ENCODE measurements at regions not wholly inside any gene's neighbourhood (a gene's known extent, or its start where the extent isn't known, plus 50 kb on each side); places are given as distances from the start of the nearest gene placed in this dataset.

DNA sequence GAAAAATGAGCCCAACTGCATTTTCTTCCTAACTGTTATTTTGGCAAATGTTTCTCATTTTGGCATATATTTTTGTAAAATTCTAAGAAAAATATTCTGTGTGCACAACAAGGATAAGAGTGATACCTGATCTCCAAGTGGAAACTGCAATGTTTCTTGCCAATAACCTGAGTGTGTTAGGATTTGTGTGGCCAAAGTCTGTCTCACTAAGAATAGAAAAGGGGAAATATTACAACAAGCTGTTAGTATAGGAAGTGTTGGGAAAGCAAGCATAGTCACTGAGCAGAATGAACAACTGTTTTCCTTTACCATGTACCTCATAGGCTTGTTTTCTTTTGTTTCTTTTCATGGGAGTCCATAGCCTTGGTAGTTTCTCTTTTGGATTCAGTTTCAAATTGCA is 624.2 kb downstream of the MTRR start:
- H3K4me2 ChIP-seq (ENCODE audit: control insufficient read depth, extremely low read depth, insufficient read depth, low read depth, low read length): no peak overlapping the region
- no peaks in the 10 kb centered on the region for H3K36me3 ChIP-seq (ENCODE audit: control insufficient read depth in 2 of 2, extremely low read depth in 1 of 2, insufficient read depth in 2 of 2, low read length in 2 of 2)
- H3K4me3 ChIP-seq (ENCODE audit: control insufficient read depth in 2 of 3, extremely low read depth in 1 of 3, insufficient read depth in 2 of 3, low read depth in 1 of 3, low read length in 3 of 3): no peak overlapping the region
- no peak for FAIRE-seq
- H3K9ac ChIP-seq (ENCODE audit: control insufficient read depth, extremely low read depth, insufficient read depth, low read length): no peak overlapping the region
- H2AFZ ChIP-seq (ENCODE audit: control insufficient read depth, low read length): no peak overlapping the region
- dilution Hi-C loops (cut with MboI; ENCODE audit: extremely low pct_ligation_motif_present, low sequenced_read_pairs): no loop called here
- no peaks in the 10 kb centered on the region for H3K79me2 ChIP-seq (ENCODE audit: control insufficient read depth, insufficient read depth, low read length)
- no peaks in the 10 kb centered on the region for H3K4me1 ChIP-seq (ENCODE audit: control insufficient read depth, extremely low read depth, insufficient read depth, low read length)
- no peaks in the 10 kb centered on the region for H4K20me1 ChIP-seq (ENCODE audit: control insufficient read depth, extremely low read depth, insufficient read depth, low read length)
- H3K9me3 ChIP-seq (ENCODE audit: control insufficient read depth, low read depth, low read length): no peaks in the 10 kb centered on the region
- TF ChIP-seq, protein P1, sequence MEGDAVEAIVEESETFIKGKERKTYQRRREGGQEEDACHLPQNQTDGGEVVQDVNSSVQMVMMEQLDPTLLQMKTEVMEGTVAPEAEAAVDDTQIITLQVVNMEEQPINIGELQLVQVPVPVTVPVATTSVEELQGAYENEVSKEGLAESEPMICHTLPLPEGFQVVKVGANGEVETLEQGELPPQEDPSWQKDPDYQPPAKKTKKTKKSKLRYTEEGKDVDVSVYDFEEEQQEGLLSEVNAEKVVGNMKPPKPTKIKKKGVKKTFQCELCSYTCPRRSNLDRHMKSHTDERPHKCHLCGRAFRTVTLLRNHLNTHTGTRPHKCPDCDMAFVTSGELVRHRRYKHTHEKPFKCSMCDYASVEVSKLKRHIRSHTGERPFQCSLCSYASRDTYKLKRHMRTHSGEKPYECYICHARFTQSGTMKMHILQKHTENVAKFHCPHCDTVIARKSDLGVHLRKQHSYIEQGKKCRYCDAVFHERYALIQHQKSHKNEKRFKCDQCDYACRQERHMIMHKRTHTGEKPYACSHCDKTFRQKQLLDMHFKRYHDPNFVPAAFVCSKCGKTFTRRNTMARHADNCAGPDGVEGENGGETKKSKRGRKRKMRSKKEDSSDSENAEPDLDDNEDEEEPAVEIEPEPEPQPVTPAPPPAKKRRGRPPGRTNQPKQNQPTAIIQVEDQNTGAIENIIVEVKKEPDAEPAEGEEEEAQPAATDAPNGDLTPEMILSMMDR (optimal IDR thresholded peaks at IDR 0.05 in 1 of 3, IDR thresholded peaks at IDR 0.05 in 1 of 3, conservative IDR thresholded peaks at IDR 0.05 in 1 of 3; ENCODE audit: extremely low read depth in 1 of 3, insufficient read depth in 2 of 3, low read length in 3 of 3): no peak
- DNase-seq (ENCODE audit: low read depth, low spot score): no peak
- no peaks in the 10 kb centered on the region for H3K27me3 ChIP-seq (ENCODE audit: control insufficient read depth, extremely low read depth, insufficient read depth, low read length)
- no peaks in the 10 kb centered on the region for H3K9me1 ChIP-seq (ENCODE audit: control insufficient read depth, extremely low read depth, insufficient read depth, low read length)
- no peak overlapping the region for H3K27ac ChIP-seq (ENCODE audit: control insufficient read depth, insufficient read depth, low read length)

DNA sequence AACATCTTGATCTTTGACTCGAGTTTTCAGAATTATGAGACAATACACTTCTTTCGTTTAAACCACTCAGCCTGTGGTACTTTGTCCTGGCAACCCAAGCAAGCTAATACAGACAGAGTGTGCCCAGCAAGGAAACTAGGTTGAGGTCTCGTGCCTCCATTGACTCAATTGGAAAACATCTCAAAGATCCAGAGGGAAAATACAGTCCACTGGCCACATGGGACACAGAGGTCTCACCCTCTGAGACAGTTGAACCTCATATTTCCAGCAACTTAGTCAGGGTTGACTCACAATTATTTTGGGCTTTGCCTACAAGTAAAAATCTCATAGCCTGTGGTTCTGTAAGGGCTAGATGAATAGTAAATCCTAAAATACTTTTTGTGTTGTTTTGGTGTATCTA is 631.5 kb downstream of the MTRR start:
- Histone ChIP-seq H3K36me3 (ENCODE audit: control insufficient read depth in 2 of 2, extremely low read depth in 1 of 2, insufficient read depth in 2 of 2, low read length in 2 of 2) (no peaks in the 10 kb centered on the region), H3K9me1 (ENCODE audit: control insufficient read depth, extremely low read depth, insufficient read depth, low read length) (no peaks in the 10 kb centered on the region), H4K20me1 (ENCODE audit: control insufficient read depth, extremely low read depth, insufficient read depth, low read length) (no peaks in the 10 kb centered on the region), H3K9me3 (ENCODE audit: control insufficient read depth, low read depth, low read length) (no peaks in the 10 kb centered on the region), H3K4me3 (ENCODE audit: control insufficient read depth in 2 of 3, extremely low read depth in 1 of 3, insufficient read depth in 2 of 3, low read depth in 1 of 3, low read length in 3 of 3) (no peak overlapping the region), H2AFZ (ENCODE audit: control insufficient read depth, low read length) (no peak overlapping the region), H3K4me1 (ENCODE audit: control insufficient read depth, extremely low read depth, insufficient read depth, low read length) (no peaks in the 10 kb centered on the region), H3K4me2 (ENCODE audit: control insufficient read depth, extremely low read depth, insufficient read depth, low read depth, low read length) (no peak overlapping the region), H3K79me2 (ENCODE audit: control insufficient read depth, insufficient read depth, low read length) (no peaks in the 10 kb centered on the region), H3K27ac (ENCODE audit: control insufficient read depth, insufficient read depth, low read length) (no peak overlapping the region), H3K9ac (ENCODE audit: control insufficient read depth, extremely low read depth, insufficient read depth, low read length) (no peak overlapping the region), H3K27me3 (ENCODE audit: control insufficient read depth, extremely low read depth, insufficient read depth, low read length) (no peaks in the 10 kb centered on the region)
- TF ChIP-seq, protein P1 (optimal IDR thresholded peaks at IDR 0.05 in 1 of 3, IDR thresholded peaks at IDR 0.05 in 1 of 3, conservative IDR thresholded peaks at IDR 0.05 in 1 of 3; ENCODE audit: extremely low read depth in 1 of 3, insufficient read depth in 2 of 3, low read length in 3 of 3): no peak
- TF ChIP-seq EZH2 (IDR thresholded peaks at IDR 0.05; ENCODE audit: low read length): no peak
- no peak for FAIRE-seq
- dilution Hi-C loops (cut with MboI; ENCODE audit: extremely low pct_ligation_motif_present, low sequenced_read_pairs): no loop called here
- DNase-seq (ENCODE audit: low read depth, low spot score): no peak

Measured in keratinocyte (primary cell).